ENCODE measurements at regions not wholly inside any gene's neighbourhood (a gene's known extent, or its start where the extent isn't known, plus 50 kb on each side); places are given as distances from the start of the nearest gene placed in this dataset.

DNA sequence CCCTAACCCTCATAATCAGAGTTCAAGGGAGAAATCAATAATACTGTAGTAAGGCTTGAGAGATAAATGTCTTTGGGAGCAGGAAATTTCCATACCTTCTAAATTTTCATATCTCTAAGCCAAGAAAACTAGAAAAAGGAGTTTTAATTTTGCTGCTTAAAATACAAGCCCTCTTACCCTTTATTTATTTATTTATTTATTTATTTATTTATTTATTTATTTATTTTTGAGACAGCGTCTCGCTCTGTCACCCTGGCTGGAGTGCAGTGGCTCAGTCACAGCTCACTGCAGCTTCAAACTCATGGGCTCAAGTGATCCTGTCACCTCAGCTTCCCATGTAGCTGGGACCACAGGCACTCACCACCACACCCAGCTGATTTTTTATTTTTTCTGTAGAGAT lies 69.0 kb upstream of the GNAO1 start:
- no peak overlapping the region for H3K27ac ChIP-seq
- H3K27me3 ChIP-seq: no peaks in the 10 kb centered on the region
- no peak for DNase-seq
- H3K4me1 ChIP-seq: no peaks in the 10 kb centered on the region
- H3K9me3 ChIP-seq: no peaks in the 10 kb centered on the region
- intact Hi-C loops (cut with DNase I): no loop called here
- no peaks in the 10 kb centered on the region for H3K36me3 ChIP-seq
- H3K4me3 ChIP-seq: no peak overlapping the region
- no peak for TF ChIP-seq CTCF (IDR thresholded peaks at IDR 0.05)
- ATAC-seq: no peak

- TF ChIP-seq CTCF (IDR thresholded peaks at IDR 0.05): no peak
- Histone ChIP-seq H3K27me3 (no peaks in the 10 kb centered on the region), H3K9me3 (no peaks in the 10 kb centered on the region), H3K36me3 (no peaks in the 10 kb centered on the region), H3K4me3 (no peak overlapping the region), H3K4me1 (no peaks in the 10 kb centered on the region), H3K27ac (no peak overlapping the region)
- intact Hi-C loops (cut with DNase I): no loop called here
- DNase-seq (no peak), ATAC-seq (no peak)
Observed at GRCh38 chr16:56121156-56121500, 70.2 kb upstream of the GNAO1 start.

- Histone ChIP-seq H3K9me3 (no peaks in the 10 kb centered on the region), H3K4me1 (no peaks in the 10 kb centered on the region), H3K4me3 (no peak overlapping the region), H3K27me3 (no peaks in the 10 kb centered on the region), H3K27ac (no peak overlapping the region), H3K36me3 (no peaks in the 10 kb centered on the region)
- intact Hi-C loops (cut with DNase I): no loop called here
- no peak for TF ChIP-seq CTCF (IDR thresholded peaks at IDR 0.05)
- ATAC-seq: no peak
- no peak for DNase-seq
Observed at GRCh38 chr16:56120447-56121155, 70.7 kb upstream of the GNAO1 start.

DNA sequence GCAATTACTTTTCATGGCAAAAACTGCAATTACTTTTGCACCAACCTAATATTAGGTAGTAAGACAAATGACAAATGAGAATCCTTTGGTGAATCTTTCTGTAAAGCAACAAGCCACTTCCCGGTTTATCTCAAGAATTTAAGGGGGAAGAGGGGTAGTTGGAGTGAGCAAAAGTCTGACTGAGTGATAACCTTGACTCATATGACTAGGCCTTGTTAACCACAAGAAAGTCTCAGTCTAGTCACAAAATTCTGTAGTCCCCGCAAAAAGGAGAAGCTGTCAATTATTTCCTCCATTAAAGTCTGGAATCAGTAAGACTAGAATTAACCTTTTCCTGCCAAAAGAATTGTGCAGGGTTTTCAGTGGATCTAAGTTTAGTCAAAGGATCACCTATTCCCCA lies 72.2 kb upstream of the GNAO1 start:
- H3K4me1 ChIP-seq: no peaks in the 10 kb centered on the region
- no peak for DNase-seq
- H3K27me3 ChIP-seq: no peaks in the 10 kb centered on the region
- no peak for TF ChIP-seq CTCF (IDR thresholded peaks at IDR 0.05)
- intact Hi-C loops (cut with DNase I): no loop called here
- H3K4me3 ChIP-seq: no peak overlapping the region
- ATAC-seq: no peak
- H3K9me3 ChIP-seq: no peaks in the 10 kb centered on the region
- no peaks in the 10 kb centered on the region for H3K36me3 ChIP-seq
- no peak overlapping the region for H3K27ac ChIP-seq

- no peaks in the 10 kb centered on the region for H3K9me3 ChIP-seq
- DNase-seq: no peak
- no peak for TF ChIP-seq CTCF (IDR thresholded peaks at IDR 0.05)
- H3K4me3 ChIP-seq: no peak overlapping the region
- H3K36me3 ChIP-seq: no peaks in the 10 kb centered on the region
- H3K27ac ChIP-seq: no peak overlapping the region
- H3K4me1 ChIP-seq: no peaks in the 10 kb centered on the region
- no peak for ATAC-seq
- H3K27me3 ChIP-seq: no peaks in the 10 kb centered on the region
- intact Hi-C loops (cut with DNase I): no loop called here
Observed at GRCh38 chr16:56116577-56116964, 74.7 kb upstream of the GNAO1 start.

Data from left lung (tissue), 4 donors.